Activated naive CD4-positive, alpha-beta T cell treated with anti-CD3 and anti-CD28 coated beads, Interleukin-2, amount 10 ng/mL, durations not matched to agents 7 days and 5 days (primary cell): ENCODE measurements at regions not wholly inside any gene's neighbourhood (a gene's known extent, or its start where the extent isn't known, plus 50 kb on each side); places are given as distances from the start of the nearest gene placed in this dataset.

Experiments
- CTCF ChIA-PET: fragments of 350-600 bp; sonication (Branson Sonifier 250); formaldehyde crosslinking; loops from one replicate; lab custom pipeline; 2021; ENCODE audit warnings: antibody characterized with exemption; lab: Charles Lee
- DNase-seq: peaks from one replicate; pipeline ENCODE4 v3.0.0-alpha.2; 2020
- H3K27ac Mint-ChIP-seq: one replicate; pipeline ENCODE4 v1.8.0; 2021; ENCODE audit warnings: mild to moderate bottlenecking, moderate library complexity, mixed read lengths
- H3K27me3 Mint-ChIP-seq: one replicate; pipeline ENCODE4 v1.8.0; 2021; ENCODE audit warnings: mild to moderate bottlenecking, mixed read lengths
- H3K36me3 Mint-ChIP-seq: one replicate; pipeline ENCODE4 v1.8.0; 2021; ENCODE audit warnings: mixed read lengths
- H3K4me1 Mint-ChIP-seq: one replicate; pipeline ENCODE4 v1.8.0; 2021; ENCODE audit warnings: mixed read lengths
- H3K4me3 Mint-ChIP-seq: one replicate; pipeline ENCODE4 v1.8.0; 2021; ENCODE audit warnings: mild to moderate bottlenecking, moderate library complexity, mixed read lengths
- H3K9me3 Mint-ChIP-seq: one replicate; pipeline ENCODE4 v1.8.0; 2021; ENCODE audit warnings: mixed read lengths

DNA sequence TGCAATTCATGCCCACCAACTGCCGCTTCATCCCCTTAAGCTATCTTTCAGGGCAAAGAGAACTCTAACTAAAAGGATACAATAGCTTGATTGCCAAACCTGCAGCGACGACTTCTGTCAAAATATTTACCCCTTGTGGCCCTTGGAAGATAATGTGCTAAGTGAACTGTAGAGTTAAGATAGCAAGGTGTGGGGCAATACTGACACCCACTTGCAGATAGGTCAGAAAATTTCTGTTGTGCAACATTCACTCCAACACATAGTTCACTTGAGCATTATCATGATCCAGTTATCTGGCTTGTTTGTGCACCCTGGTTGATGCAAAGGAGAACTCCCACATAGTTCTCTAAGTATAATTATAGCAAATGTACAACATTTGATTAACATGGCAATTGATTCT lies 55.6 kb downstream of the RHOXF2B start:
- Mint-ChIP-seq H3K9me3 (no peaks in the 10 kb centered on the region), H3K27me3 (peaks cover 17% of the 10 kb centered on the region), H3K36me3 (no peaks in the 10 kb centered on the region)

DNA sequence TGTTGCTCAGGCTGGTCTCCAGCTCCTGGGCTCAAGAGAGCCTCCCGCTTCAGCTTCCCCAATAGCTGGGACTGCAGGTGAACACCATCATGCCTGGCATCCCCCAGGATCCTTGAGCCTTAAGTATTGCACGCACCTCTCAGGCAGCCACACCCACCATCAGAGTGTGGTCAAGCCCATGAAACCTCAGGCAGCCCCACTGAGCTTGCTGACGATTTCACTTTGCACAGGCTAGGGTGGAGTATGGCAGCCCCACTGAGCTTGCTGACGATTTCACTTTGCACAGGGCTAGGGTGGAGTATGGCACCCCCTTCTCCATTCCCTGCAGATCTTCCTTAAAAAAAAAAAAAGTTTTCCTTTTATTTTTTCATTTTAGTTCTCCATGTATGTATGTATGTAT lies 57.2 kb downstream of the RHOXF2B start:
- no peak for DNase-seq
- Mint-ChIP-seq H3K4me1 (peaks cover 8% of the 10 kb centered on the region), H3K36me3 (peaks cover 1% of the 10 kb centered on the region), H3K27me3 (peaks cover 33% of the 10 kb centered on the region), H3K9me3 (no peaks in the 10 kb centered on the region), H3K4me3 (no peak overlapping the region), H3K27ac (no peak overlapping the region)
- CTCF ChIA-PET: interaction anchor here (0.6 to 0.7 kb wide), 2 partner anchors 125 to 344 kb away, joined by 3 read pairs; no protein-coding TSS in a partner anchor

More for the DNA sequence above, 55.6 kb downstream of the RHOXF2B start:
- DNase-seq: no peak
- Mint-ChIP-seq H3K4me1 (no peaks in the 10 kb centered on the region), H3K4me3 (no peak overlapping the region), H3K27ac (no peak overlapping the region)
- CTCF ChIA-PET: no interaction called here

DNA sequence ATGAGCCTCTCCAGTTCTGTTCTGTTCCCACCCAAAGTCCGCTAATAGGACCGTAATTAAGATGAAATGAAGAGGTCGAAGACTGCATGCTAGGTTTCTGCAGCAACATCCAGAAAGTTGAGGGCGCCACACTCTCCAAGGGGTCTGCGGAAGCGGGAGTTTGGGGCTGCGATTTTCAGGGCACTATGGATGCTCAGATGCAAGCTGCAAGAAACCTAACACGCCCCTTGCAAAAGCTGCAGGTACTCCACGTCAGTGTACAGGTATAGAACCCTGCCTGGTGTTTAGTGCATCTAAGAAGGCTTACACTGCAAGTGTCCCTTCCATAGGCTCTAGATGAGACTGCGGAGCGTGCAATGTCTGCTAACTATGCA lies 61.4 kb downstream of the RHOXF2B start:
- Mint-ChIP-seq H3K4me1 (peaks cover 14% of the 10 kb centered on the region), H3K9me3 (no peaks in the 10 kb centered on the region), H3K36me3 (peaks cover 1% of the 10 kb centered on the region), H3K4me3 (peak overlapping the region; percentile 46), H3K27ac (no peak overlapping the region), H3K27me3 (peaks cover 62% of the 10 kb centered on the region)
- DNase-seq: no peak
- CTCF ChIA-PET: interaction anchor here (1.7 kb wide), 1 partner anchor 35 kb away, joined by 6 read pairs; no protein-coding TSS in a partner anchor

DNA sequence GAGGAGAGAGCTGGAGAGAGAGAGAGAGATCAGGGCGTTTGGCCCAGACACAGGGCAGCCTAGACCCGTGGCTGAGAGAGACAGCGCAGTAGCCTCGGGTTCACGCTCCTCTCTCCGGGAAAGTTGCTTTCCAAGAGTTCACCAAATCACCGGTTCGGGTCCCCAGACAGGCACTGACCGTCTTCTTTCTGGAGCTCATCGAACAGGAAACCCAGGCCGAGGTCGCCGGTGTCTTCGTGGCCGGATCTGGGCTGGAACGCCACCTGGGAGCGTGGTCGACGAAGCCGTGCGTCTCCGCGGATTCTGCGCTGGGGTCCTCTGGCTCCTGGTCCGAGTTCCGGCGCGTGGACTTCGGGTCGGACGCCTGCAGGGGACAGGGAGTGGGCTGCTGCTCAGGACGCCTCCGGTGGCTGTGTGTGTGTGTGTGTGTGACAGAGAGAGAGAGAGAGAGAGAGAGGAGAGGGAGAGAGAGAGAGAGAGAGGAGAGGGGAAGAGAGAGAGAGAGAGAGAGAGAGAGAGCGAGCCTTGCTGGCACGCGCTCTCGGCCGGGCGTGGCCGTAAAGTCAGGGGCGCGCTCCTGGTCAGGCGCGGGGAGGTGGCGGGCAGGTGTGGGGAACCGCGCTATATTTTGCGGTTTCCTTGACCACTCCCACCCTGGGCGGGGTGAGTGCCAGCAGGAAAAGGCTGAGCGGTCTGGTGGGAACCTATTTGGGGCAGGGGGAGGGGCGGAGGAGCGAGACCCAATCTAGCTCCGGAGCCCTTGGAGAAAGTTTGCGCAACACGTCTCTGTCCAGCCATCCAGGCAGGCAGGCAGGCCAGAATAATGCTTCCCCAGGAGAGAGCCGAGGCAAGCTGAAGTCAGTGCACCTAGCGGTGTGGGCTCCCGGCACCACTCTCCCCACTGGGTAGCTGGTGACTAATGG lies 62.1 kb downstream of the RHOXF2B start:
- H3K27ac Mint-ChIP-seq: peak overlapping the region; percentile 72
- CTCF ChIA-PET: interaction anchor here (1.7 kb wide), 1 partner anchor 34 kb away, joined by 6 read pairs; no protein-coding TSS in a partner anchor
- peaks cover 14% of the 10 kb centered on the region for H3K4me1 Mint-ChIP-seq
- DNase-seq: peak; percentile 23
- peaks cover 62% of the 10 kb centered on the region for H3K27me3 Mint-ChIP-seq
- peaks cover 1% of the 10 kb centered on the region for H3K36me3 Mint-ChIP-seq
- H3K9me3 Mint-ChIP-seq: no peaks in the 10 kb centered on the region
- peak overlapping the region; percentile 46 for H3K4me3 Mint-ChIP-seq

DNA sequence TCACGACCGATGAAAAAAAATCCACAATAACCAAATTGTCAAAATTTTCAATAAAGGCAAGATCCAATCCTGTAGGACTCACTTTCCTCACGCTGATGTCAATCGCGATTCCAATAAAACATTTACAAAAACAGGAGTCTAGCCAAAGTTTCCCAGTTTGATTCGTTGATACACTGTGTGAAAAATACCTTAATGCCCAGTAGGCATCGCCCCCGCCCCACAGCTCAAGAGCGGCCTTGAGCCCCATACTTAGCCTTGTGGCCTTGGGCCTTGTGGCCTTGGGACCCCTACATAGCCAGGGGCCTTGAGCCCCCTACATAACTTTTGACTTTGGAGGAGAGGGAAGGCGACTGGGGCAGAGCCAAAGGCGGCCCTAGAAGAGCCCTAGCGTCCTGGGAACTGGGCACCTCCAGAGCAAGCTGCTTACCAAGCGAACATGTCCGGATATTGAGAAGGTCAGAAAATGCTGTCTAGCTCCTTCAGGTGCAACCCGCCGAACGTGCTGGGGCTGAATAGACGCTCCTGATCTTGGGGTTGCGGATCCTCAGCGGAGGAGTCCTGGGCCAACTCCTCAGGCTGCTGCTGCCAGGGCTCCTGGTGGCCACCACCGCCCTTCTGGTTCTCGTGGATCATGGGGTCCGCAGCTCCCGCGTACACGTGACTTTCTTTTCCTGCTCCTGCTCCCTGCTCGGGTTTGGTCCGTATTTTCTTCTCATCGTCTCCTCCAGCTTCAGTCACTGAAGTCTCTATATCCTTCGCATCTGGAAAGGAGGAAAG lies 62.9 kb downstream of the RHOXF2B start:
- Mint-ChIP-seq H3K27me3 (peaks cover 59% of the 10 kb centered on the region), H3K36me3 (peaks cover 1% of the 10 kb centered on the region), H3K4me3 (peak overlapping the region; percentile 46), H3K4me1 (peaks cover 14% of the 10 kb centered on the region), H3K27ac (no peak overlapping the region), H3K9me3 (no peaks in the 10 kb centered on the region)
- CTCF ChIA-PET: no interaction called here
- DNase-seq: no peak

DNA sequence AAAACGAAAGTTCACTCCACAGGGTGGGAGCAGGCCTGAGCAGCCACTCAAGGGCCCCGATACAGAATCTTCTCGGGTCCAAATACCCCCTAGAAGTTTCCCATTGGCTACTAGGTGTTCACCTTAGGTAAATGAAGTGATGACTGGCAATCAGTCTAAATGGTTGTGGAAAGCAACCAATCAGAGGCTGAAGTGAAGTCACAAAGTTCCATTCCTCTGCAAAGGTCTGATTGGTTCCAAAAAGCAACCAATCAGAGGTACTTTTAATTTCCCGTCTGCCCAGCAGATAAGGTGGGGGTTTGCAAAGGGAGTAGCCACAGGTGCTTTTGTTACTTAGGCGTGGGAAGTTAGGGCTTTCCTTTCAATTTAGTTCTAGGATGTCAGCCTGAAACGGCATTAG lies 58.2 kb upstream of the NKAP start:
- Mint-ChIP-seq H3K9me3 (no peaks in the 10 kb centered on the region), H3K27me3 (peaks cover 61% of the 10 kb centered on the region), H3K27ac (no peak overlapping the region), H3K36me3 (no peaks in the 10 kb centered on the region), H3K4me1 (peaks cover 9% of the 10 kb centered on the region), H3K4me3 (no peak overlapping the region)
- CTCF ChIA-PET: interaction anchor here (0.7 kb wide), 1 partner anchor 10 kb away, joined by 4 read pairs; no protein-coding TSS in a partner anchor
- DNase-seq: no peak

DNA sequence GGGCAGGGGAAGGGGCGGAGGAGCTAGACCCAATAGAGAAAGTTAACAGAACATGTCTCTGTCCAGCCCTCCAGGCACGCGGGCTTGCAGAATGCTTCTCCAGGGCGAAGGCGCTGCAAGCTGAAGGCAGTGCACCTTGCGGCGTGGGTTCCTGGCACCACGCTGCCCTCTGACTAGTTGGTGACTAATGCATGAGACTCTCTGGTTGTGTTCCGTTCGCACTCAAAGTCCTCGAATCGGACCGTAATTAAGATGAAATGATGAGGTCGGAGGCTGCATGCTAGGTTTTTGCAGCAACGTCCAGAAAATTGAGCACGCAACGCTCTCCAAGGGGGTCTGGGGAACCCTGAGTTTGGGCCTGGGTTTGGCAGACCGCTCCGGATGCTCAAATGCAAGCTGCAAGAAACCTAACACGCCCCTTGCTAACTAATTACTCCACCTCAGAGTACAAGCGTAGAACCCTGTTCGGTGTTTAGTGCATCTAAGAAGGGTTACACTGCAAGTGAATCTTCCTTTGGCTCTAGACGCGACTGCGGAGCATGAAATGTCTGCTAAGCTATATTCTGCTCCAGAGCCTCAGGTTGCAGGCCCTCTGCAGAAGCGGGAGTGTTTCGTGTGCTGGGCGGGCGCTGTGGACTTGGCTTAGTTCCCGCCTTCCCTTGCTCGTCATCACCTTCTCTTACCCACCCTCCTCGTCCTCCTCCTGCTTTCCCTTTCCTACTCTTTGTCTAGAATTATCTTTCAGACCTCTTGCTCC lies 57.1 kb upstream of the NKAP start:
- Mint-ChIP-seq H3K27me3 (peaks cover 70% of the 10 kb centered on the region), H3K36me3 (no peaks in the 10 kb centered on the region), H3K27ac (no peak overlapping the region), H3K9me3 (no peaks in the 10 kb centered on the region), H3K4me3 (no peak overlapping the region), H3K4me1 (peaks cover 9% of the 10 kb centered on the region)
- DNase-seq: no peak
- CTCF ChIA-PET: interaction anchor here (0.6 to 0.7 kb wide), 2 partner anchors 9 to 131 kb away, joined by 3 to 4 read pairs; no protein-coding TSS in a partner anchor

DNA sequence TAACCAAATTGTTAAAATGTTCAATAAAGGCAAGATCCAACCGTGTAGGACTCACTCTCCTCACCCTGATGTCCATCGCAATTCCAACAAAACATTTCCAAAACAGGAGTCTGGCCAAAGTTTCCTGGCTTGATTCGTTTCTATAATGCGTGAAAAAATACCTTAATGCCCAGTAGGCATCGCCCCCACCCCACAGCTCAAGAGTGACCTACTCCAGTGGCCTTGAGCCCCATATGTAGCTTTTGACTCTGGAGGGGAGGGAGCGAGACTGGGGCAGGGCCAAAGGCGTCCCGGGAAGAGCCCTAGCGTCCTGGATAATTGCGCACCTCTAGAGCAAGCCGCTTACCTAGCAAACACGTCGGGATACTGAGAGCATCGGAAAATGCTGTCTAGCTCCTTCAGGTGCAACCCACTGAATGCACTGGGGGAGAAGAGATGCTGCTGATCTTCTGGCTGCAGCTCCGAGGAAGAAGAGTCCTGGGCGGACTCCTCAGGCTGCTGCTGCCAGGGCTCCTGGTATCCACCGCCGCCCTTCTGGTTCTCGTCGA lies 55.6 kb upstream of the NKAP start:
- peaks cover 85% of the 10 kb centered on the region for H3K27me3 Mint-ChIP-seq
- no peak overlapping the region for H3K4me3 Mint-ChIP-seq
- no peaks in the 10 kb centered on the region for H3K36me3 Mint-ChIP-seq
- peaks cover 9% of the 10 kb centered on the region for H3K4me1 Mint-ChIP-seq
- CTCF ChIA-PET: no interaction called here
- H3K9me3 Mint-ChIP-seq: no peaks in the 10 kb centered on the region
- no peak for DNase-seq
- peak overlapping the region; percentile 49 for H3K27ac Mint-ChIP-seq

DNA sequence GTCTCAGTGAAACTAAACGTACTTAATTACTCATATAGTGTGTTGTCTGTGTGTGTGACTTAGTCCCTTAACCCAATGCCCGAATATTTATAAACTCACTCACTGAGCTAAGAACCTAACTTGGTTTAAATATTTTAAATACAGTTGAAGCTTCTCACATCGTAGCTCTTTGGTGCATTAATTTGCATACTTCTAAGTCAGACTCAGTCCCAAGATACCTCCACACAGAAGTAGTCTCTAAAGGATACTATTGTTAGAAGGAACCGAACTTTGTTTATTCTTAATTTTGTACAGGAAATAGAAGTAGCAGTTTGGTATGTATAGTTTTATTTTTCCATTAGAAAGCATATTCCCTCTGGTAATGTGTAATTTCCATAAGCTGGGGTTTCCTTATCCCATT lies 54.0 kb upstream of the NKAP start:
- no peak for DNase-seq
- Mint-ChIP-seq H3K4me1 (peaks cover 9% of the 10 kb centered on the region), H3K4me3 (no peak overlapping the region), H3K27me3 (peaks cover 96% of the 10 kb centered on the region), H3K9me3 (no peaks in the 10 kb centered on the region), H3K36me3 (no peaks in the 10 kb centered on the region), H3K27ac (no peak overlapping the region)
- CTCF ChIA-PET: interaction anchor here (1.4 kb wide), 1 partner anchor 21 kb away, joined by 4 read pairs; no protein-coding TSS in a partner anchor

DNA sequence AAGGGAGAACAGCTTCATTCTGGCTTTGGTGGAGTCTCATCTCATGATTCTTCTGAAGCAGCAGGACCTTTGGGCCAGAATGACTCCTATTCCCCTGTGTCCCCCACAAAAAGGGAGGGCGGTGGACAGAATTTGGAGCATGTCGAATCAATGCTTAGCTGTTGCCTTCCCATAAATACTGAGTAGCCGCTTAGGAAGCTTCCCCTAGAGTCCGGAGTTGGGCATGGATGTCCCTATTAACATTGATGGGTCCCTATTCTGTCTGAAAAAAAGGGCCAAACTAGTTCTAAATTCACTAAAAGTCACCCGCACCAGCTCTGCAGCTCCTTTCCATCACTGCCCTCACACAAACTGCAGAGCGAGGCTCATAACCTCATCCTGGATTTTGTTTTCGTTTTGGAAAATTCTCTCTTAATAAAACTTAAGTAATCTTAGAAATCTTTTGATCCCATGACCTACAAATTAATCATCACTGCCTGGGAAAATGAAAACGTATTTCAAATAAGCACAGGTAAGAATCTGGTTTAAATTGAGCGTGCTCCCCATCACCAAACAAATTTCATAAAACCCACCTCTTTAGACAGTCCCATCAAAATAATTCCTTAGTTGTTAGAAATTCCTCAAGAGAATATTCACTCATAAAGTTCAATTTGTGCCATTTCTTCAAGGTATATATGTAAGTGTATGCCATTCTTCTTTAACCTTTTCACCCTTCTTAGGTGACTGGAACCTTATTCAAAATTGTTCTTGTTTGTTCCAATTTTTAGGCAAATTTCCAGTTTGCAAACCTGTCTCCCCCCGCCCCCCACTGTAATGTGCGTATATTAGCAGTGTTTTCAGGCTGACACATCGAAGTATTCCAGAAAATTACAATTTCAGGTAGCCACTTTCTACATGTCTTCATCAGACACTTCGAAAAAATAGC lies 53.3 kb upstream of the NKAP start:
- Mint-ChIP-seq H3K36me3 (no peaks in the 10 kb centered on the region), H3K27ac (no peak overlapping the region), H3K4me3 (no peak overlapping the region), H3K27me3 (peaks cover 97% of the 10 kb centered on the region), H3K9me3 (no peaks in the 10 kb centered on the region), H3K4me1 (peaks cover 9% of the 10 kb centered on the region)
- CTCF ChIA-PET: interaction anchor here (1.4 kb wide), 1 partner anchor 22 kb away, joined by 4 read pairs; no protein-coding TSS in a partner anchor
- DNase-seq: no peak

DNA sequence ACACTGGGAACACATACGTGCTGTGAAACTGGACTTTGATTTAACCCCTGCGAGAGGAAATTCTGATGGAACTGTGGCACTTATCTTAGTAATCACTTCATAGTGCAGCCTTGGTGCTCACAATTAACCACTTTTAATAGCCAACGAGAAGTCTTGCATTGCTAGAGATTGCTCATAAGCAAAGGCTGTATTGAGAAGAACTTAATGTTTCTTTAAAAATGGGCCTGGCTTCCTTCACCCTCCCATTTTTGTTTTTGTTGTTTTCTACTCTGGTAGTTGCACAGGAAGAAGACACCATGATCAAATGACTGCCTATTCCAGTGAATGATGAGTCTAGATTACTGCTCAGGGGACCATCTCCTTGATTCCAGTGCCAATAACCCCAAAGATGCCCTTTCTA lies 52.5 kb upstream of the NKAP start:
- CTCF ChIA-PET: no interaction called here
- no peaks in the 10 kb centered on the region for H3K9me3 Mint-ChIP-seq
- H3K27me3 Mint-ChIP-seq: peaks cover 97% of the 10 kb centered on the region
- H3K4me3 Mint-ChIP-seq: no peak overlapping the region
- no peak overlapping the region for H3K27ac Mint-ChIP-seq
- H3K4me1 Mint-ChIP-seq: peaks cover 11% of the 10 kb centered on the region
- no peaks in the 10 kb centered on the region for H3K36me3 Mint-ChIP-seq
- DNase-seq: no peak
